Tibial nerve (tissue), 4 donors: ENCODE measurements at regions not wholly inside any gene's neighbourhood (a gene's known extent, or its start where the extent isn't known, plus 50 kb on each side); places are given as distances from the start of the nearest gene placed in this dataset.

Source experiments
- DNase-seq, 2 donors: peaks; one replicate each; pipeline ENCODE4 v3.0.0-alpha.2; 2019; ENCODE audit warnings: low spot score in 2 of 2
- H3K27ac ChIP-seq, 4 donors: fragments of 200-600 bp; sonication (generic) in 3 of 4; one replicate each; pipeline ENCODE4 v1.5.1; 2017 to 2019; ENCODE audit warnings: mild to moderate bottlenecking in 1 of 4
- H3K27me3 ChIP-seq, 2 donors: fragments of 200-600 bp; sonication (generic) in 1 of 2; one replicate each; pipeline versions ENCODE4 v1.5.1 to v1.6.0; 2017 to 2019
- H3K36me3 ChIP-seq, 3 donors: fragments of 200-600 bp; sonication (generic); one replicate each; pipeline ENCODE4 v1.5.1; 2018 to 2019
- H3K4me1 ChIP-seq, 4 donors: fragments of 200-600 bp; sonication (generic) in 3 of 4; one replicate each; pipeline ENCODE4 v1.5.1; 2017 to 2019
- H3K4me3 ChIP-seq, 4 donors: fragments of 200-600 bp; sonication (generic) in 3 of 4; one replicate each; pipeline ENCODE4 v1.5.1; 2017 to 2019; ENCODE audit warnings: mild to moderate bottlenecking in 1 of 4, moderate library complexity in 1 of 4
- H3K9me3 ChIP-seq, 4 donors: fragments of 200-600 bp; sonication (generic) in 3 of 4; one replicate each; pipeline ENCODE4 v1.5.1; 2017 to 2019
- CTCF ChIP-seq, 5 experiments: fragments of 200-600 bp in 3 of 5; fragments of 450-650 bp in 2 of 5; sonication (generic) in 3 of 5; IDR thresholded peaks; one replicate each; pipeline ENCODE4 v1.5.1; 2016 to 2019; ENCODE audit warnings: antibody characterized with exemption in 5 of 5, mild to moderate bottlenecking in 3 of 5, moderate library complexity in 2 of 5
- EP300 ChIP-seq, 2 donors: sonication (generic); formaldehyde crosslinking; IDR thresholded peaks; one replicate each; pipeline ENCODE4 v1.6.1; 2017; ENCODE audit warnings: antibody characterized with exemption in 2 of 2, mild to moderate bottlenecking in 1 of 2
- POLR2A ChIP-seq, 2 donors: fragments of 450-650 bp; IDR thresholded peaks; one replicate each; pipeline ENCODE4 v1.6.1; 2017; ENCODE audit warnings: antibody characterized with exemption in 2 of 2, mild to moderate bottlenecking in 2 of 2, moderate library complexity in 2 of 2
- WGBS, 2 donors: methylation state at CpG; one replicate each; pipeline ENCODE4 v1.1.5; 2018; 5-methylcytosine and 5-hydroxymethylcytosine counted together

- DNase-seq, result no peak
- no peaks in the 10 kb centered on the region for H3K4me1 ChIP-seq
- H3K27ac ChIP-seq, result no peak overlapping the region
- TF ChIP-seq EP300 (IDR thresholded peaks at IDR 0.05) (no peak), CTCF (IDR thresholded peaks at IDR 0.05) (no peak), POLR2A (IDR thresholded peaks at IDR 0.05) (no peak)
- no peaks in the 10 kb centered on the region for H3K9me3 ChIP-seq
- no peak overlapping the region for H3K4me3 ChIP-seq
- no peaks in the 10 kb centered on the region for H3K36me3 ChIP-seq
- no peaks in the 10 kb centered on the region for H3K27me3 ChIP-seq
These were observed 1586.4 kb upstream of the SPRY2 start for GRCh38 chr13:81927347-81927746.

- no peaks in the 10 kb centered on the region for H3K36me3 ChIP-seq
- H3K27me3 ChIP-seq, result no peaks in the 10 kb centered on the region
- H3K9me3 ChIP-seq, result no peaks in the 10 kb centered on the region
- WGBS, 2 donors, result 95 to 96% methylated on average over 2 of the region's 2 CpGs
- H3K4me3 ChIP-seq, result no peak overlapping the region
- TF ChIP-seq CTCF (IDR thresholded peaks at IDR 0.05), result no peak
- TF ChIP-seq EP300 (IDR thresholded peaks at IDR 0.05), result no peak
- no peak for DNase-seq
- H3K4me1 ChIP-seq, result no peaks in the 10 kb centered on the region
- no peak overlapping the region for H3K27ac ChIP-seq
These were observed 1576.9 kb upstream of the SPRY2 start for GRCh38 chr13:81917810-81918209.

GRCh38 chr13:81916461-81916860 lies 1575.5 kb upstream of the SPRY2 start:
- H3K27me3 ChIP-seq, result no peaks in the 10 kb centered on the region
- no peak overlapping the region for H3K27ac ChIP-seq
- no peaks in the 10 kb centered on the region for H3K4me1 ChIP-seq
- no peaks in the 10 kb centered on the region for H3K9me3 ChIP-seq
- no peaks in the 10 kb centered on the region for H3K36me3 ChIP-seq
- TF ChIP-seq POLR2A (IDR thresholded peaks at IDR 0.05), result no peak
- no peak for TF ChIP-seq EP300 (IDR thresholded peaks at IDR 0.05)
- TF ChIP-seq CTCF (IDR thresholded peaks at IDR 0.05), result no peak
- no peak overlapping the region for H3K4me3 ChIP-seq
- no peak for DNase-seq

- TF ChIP-seq CTCF (IDR thresholded peaks at IDR 0.05), result no peak
- no peak for TF ChIP-seq POLR2A (IDR thresholded peaks at IDR 0.05)
- TF ChIP-seq EP300 (IDR thresholded peaks at IDR 0.05), result no peak
- Histone ChIP-seq H3K27ac (no peak overlapping the region), H3K4me1 (no peaks in the 10 kb centered on the region), H3K27me3 (no peaks in the 10 kb centered on the region), H3K4me3 (no peak overlapping the region), H3K36me3 (no peaks in the 10 kb centered on the region), H3K9me3 (no peaks in the 10 kb centered on the region)
- no peak for DNase-seq
- WGBS, 2 donors, result 83 to 89% methylated on average over 1 of the region's 1 CpG
These were observed 1567.0 kb upstream of the SPRY2 start for GRCh38 chr13:81907787-81908372.

GRCh38 chr13:81888855-81889254 lies 1547.9 kb upstream of the SPRY2 start:
- no peak overlapping the region for H3K27ac ChIP-seq
- H3K4me1 ChIP-seq, result no peaks in the 10 kb centered on the region
- DNase-seq, result no peak
- WGBS, 2 donors, result 85 to 89% methylated on average over 2 of the region's 2 CpGs
- no peaks in the 10 kb centered on the region for H3K36me3 ChIP-seq
- peaks cover 0 to 18% (median 4%) of the 10 kb centered on the region in 4 donors for H3K9me3 ChIP-seq
- no peak for TF ChIP-seq CTCF (IDR thresholded peaks at IDR 0.05)
- TF ChIP-seq EP300 (IDR thresholded peaks at IDR 0.05), result no peak
- no peak for TF ChIP-seq POLR2A (IDR thresholded peaks at IDR 0.05)
- no peaks in the 10 kb centered on the region for H3K27me3 ChIP-seq
- H3K4me3 ChIP-seq, result no peak overlapping the region
